IMR-90 (cell line): ENCODE measurements at regions not wholly inside any gene's neighbourhood (a gene's known extent, or its start where the extent isn't known, plus 50 kb on each side); places are given as distances from the start of the nearest gene placed in this dataset.

ENCODE experiments used
- ATAC-seq: fragments of 200-7000 bp; cut with Tn5 transposase; 2 replicates; pipeline ENCODE4 v1.9.1; 2020; ENCODE audit warnings: low read depth, mild to moderate bottlenecking, moderate library complexity
- BruUV-seq: library from RNA; stranded (reverse); fragments of 400-500 nt; replicated peaks from 2 replicates; lab custom pipeline; 2021; lab: Mats Ljungman, UMichigan
- CTCF ChIA-PET: fragments of 300-600 bp; formaldehyde crosslinking; extraction: SDS; loops from one replicate; lab custom pipeline; 2021; ENCODE audit warnings: antibody characterized with exemption; lab: Yijun Ruan, JAX
- POLR2A ChIA-PET: fragments of 300-600 bp; sonication (Branson Sonifier 250); formaldehyde crosslinking; loops from one replicate; lab custom pipeline; 2022; ENCODE audit warnings: antibody characterized with exemption; ENCODE audit not compliant: unreplicated experiment; lab: Charles Lee
- DNase-seq: peaks from one replicate; pipeline ENCODE4 v3.0.0; 2013
- H2AFZ ChIP-seq: replicated peaks from 2 replicates; pipeline ENCODE3; 2013; ENCODE audit warnings: low read length, mild to moderate bottlenecking; ENCODE audit not compliant: poor library complexity
- H2AK5ac ChIP-seq: 2 replicates; pipeline ENCODE4 v1.6.1; 2013; ENCODE audit warnings: low read depth, low read length, inconsistent platforms
- H2AK9ac ChIP-seq: replicated peaks from 2 replicates; pipeline ENCODE3; 2013; ENCODE audit warnings: mild to moderate bottlenecking, low read depth, low read length, moderate library complexity; ENCODE audit not compliant: poor library complexity
- H2BK120ac ChIP-seq: 2 replicates; pipeline ENCODE4 v1.6.1; 2013; ENCODE audit warnings: low read depth, low read length, inconsistent platforms
- H2BK15ac ChIP-seq: 3 replicates; pipeline ENCODE4 v1.6.1; 2013; ENCODE audit warnings: low read depth, low read length, inconsistent platforms
- H2BK20ac ChIP-seq: 2 replicates; pipeline ENCODE4 v1.6.1; 2013; ENCODE audit warnings: low read depth, mild to moderate bottlenecking, inconsistent platforms, low read length, moderate library complexity
- H2BK5ac ChIP-seq: 2 replicates; pipeline ENCODE4 v1.6.1; 2013; ENCODE audit warnings: mild to moderate bottlenecking, low read depth, low read length, inconsistent platforms; ENCODE audit not compliant: poor library complexity, severe bottlenecking
- H3K14ac ChIP-seq: replicated peaks from 2 replicates; pipeline ENCODE4 v1.6.1; 2013; ENCODE audit warnings: low read depth, low read length, inconsistent platforms
- H3K18ac ChIP-seq: 2 replicates; pipeline ENCODE4 v1.6.1; 2013; ENCODE audit warnings: low read depth, low read length, control low read depth
- H3K23ac ChIP-seq: 2 replicates; pipeline ENCODE4 v1.6.1; 2013; ENCODE audit warnings: low read depth, low read length, inconsistent platforms
- H3K27ac ChIP-seq: 2 replicates; pipeline ENCODE4 v1.5.1; 2013; ENCODE audit warnings: mild to moderate bottlenecking, control low read depth, low read length; ENCODE audit not compliant: insufficient read depth
- H3K27me3 ChIP-seq: 2 replicates; pipeline ENCODE4 v1.6.1; 2013; ENCODE audit warnings: low read length; ENCODE audit not compliant: control insufficient read depth, insufficient read depth
- H3K36me3 ChIP-seq: 2 replicates; pipeline ENCODE4 v1.6.1; 2013; ENCODE audit warnings: low read length, mixed read lengths; ENCODE audit not compliant: control insufficient read depth, insufficient read depth
- H3K4ac ChIP-seq: 2 replicates; pipeline ENCODE4 v1.6.1; 2013; ENCODE audit warnings: low read depth, low read length, inconsistent platforms
- H3K4me1 ChIP-seq: 2 replicates; pipeline ENCODE4 v1.6.1; 2013; ENCODE audit warnings: low read length, mixed read lengths; ENCODE audit not compliant: control insufficient read depth, insufficient read depth
- H3K4me2 ChIP-seq: 2 replicates; pipeline ENCODE4 v1.6.1; 2013; ENCODE audit warnings: low read depth, mild to moderate bottlenecking, control low read depth, low read length, moderate library complexity
- H3K4me3 ChIP-seq: 2 replicates; pipeline ENCODE4 v1.5.1; 2013; ENCODE audit warnings: low read depth, mild to moderate bottlenecking, control low read depth, low read length, moderate library complexity; ENCODE audit not compliant: insufficient read depth
- H3K56ac ChIP-seq: 2 replicates; pipeline ENCODE4 v1.6.1; 2013; ENCODE audit warnings: low read length, inconsistent platforms; ENCODE audit not compliant: insufficient read depth; ENCODE audit errors: extremely low read depth
- H3K79me1 ChIP-seq, 2 experiments: 2 replicates each; pipeline ENCODE4 v1.6.1; 2013; ENCODE audit warnings: low read length in 2 of 2, inconsistent platforms in 1 of 2, low read depth in 1 of 2
- H3K9ac ChIP-seq: 2 replicates; pipeline ENCODE4 v1.6.1; 2013; ENCODE audit warnings: low read depth, low read length, control low read depth
- H3K9me1 ChIP-seq: 2 replicates; pipeline ENCODE4 v1.6.1; 2013; ENCODE audit warnings: low read length, inconsistent platforms; ENCODE audit not compliant: insufficient read depth
- H3K9me3 ChIP-seq: 2 replicates; pipeline ENCODE4 v1.6.1; 2013; ENCODE audit warnings: low read length; ENCODE audit not compliant: control insufficient read depth, insufficient read depth
- H4K20me1 ChIP-seq: 2 replicates; pipeline ENCODE4 v1.6.1; 2013; ENCODE audit warnings: low read length, inconsistent platforms; ENCODE audit not compliant: insufficient read depth
- H4K5ac ChIP-seq: 2 replicates; pipeline ENCODE4 v1.6.1; 2013; ENCODE audit warnings: mild to moderate bottlenecking, low read depth, low read length, control low read depth
- H4K8ac ChIP-seq, 2 experiments: 2 replicates each; pipeline ENCODE4 v1.6.1; 2013; ENCODE audit warnings: low read depth in 2 of 2, low read length in 2 of 2, control low read depth in 1 of 2, inconsistent platforms in 1 of 2
- H4K91ac ChIP-seq: 2 replicates; pipeline ENCODE4 v1.6.1; 2013; ENCODE audit warnings: low read depth, low read length, inconsistent platforms; ENCODE audit not compliant: insufficient read depth
- BHLHE40 ChIP-seq: fragments of 150-350 bp; IDR thresholded peaks from 2 replicates; pipeline ENCODE4 v1.6.1; 2016; ENCODE audit warnings: mild to moderate bottlenecking, low read depth, low read length
- CEBPB ChIP-seq: IDR thresholded peaks from 2 replicates; pipeline ENCODE4 v1.6.1; 2012; ENCODE audit warnings: low read depth, low read length, improper control_type of control experiment
- CHD1 ChIP-seq: IDR thresholded peaks from 2 replicates; pipeline ENCODE4 v1.6.1; 2012; ENCODE audit warnings: low read depth, low read length, improper control_type of control experiment
- FOS ChIP-seq: fragments of 150-350 bp; IDR thresholded peaks from 2 replicates; pipeline ENCODE4 v1.6.1; 2016; ENCODE audit warnings: low read depth, low read length
- MAFK ChIP-seq: IDR thresholded peaks from 2 replicates; pipeline ENCODE4 v1.6.1; 2012; ENCODE audit warnings: low read depth, low read length, improper control_type of control experiment
- POLR2A ChIP-seq: IDR thresholded peaks from 2 replicates; pipeline ENCODE4 v1.6.1; 2012; ENCODE audit warnings: mild to moderate bottlenecking, low read depth, low read length
- RAD21 ChIP-seq: IDR thresholded peaks from 2 replicates; pipeline ENCODE4 v1.6.1; 2012; ENCODE audit warnings: low read length, improper control_type of control experiment
- WGBS, 2 experiments: methylation state at CpG; one replicate each; pipeline versions ENCODE4 v1.1.5 to v1.1.7; 2013; ENCODE audit warnings: missing lambda C conversion rate in 2 of 2; ENCODE audit not compliant: insufficient read length in 1 of 2; ENCODE audit errors: extremely low coverage in 2 of 2; 5-methylcytosine and 5-hydroxymethylcytosine counted together
- dilution Hi-C: fragments of 300-500 bp; cut with HindIII; formaldehyde crosslinking; loops from one replicate; pipeline ENCODE4 v1.14.3; 2018; ENCODE audit warnings: low sequenced_read_pairs; ENCODE audit not compliant: unreplicated experiment
- in situ Hi-C: fragments of 300-500 bp; cut with MboI; formaldehyde crosslinking; loops from 3 replicates; pipeline ENCODE4 v1.14.3; 2019; ENCODE audit warnings: low sequenced_read_pairs, inconsistent platforms, mixed read lengths
- intact Hi-C: fragments of 100-400 bp; cut with micrococcal nuclease; formaldehyde crosslinking; loops from 2 replicates; pipeline ENCODE4 v1.10.0; 2022
- TF ChIP-seq, protein P1 (sequence below): fragments of 150-350 bp; IDR thresholded peaks from 2 replicates; pipeline ENCODE4 v1.6.1; 2017; ENCODE audit warnings: mild to moderate bottlenecking, antibody characterized with exemption, low read length, low read depth

DNA sequence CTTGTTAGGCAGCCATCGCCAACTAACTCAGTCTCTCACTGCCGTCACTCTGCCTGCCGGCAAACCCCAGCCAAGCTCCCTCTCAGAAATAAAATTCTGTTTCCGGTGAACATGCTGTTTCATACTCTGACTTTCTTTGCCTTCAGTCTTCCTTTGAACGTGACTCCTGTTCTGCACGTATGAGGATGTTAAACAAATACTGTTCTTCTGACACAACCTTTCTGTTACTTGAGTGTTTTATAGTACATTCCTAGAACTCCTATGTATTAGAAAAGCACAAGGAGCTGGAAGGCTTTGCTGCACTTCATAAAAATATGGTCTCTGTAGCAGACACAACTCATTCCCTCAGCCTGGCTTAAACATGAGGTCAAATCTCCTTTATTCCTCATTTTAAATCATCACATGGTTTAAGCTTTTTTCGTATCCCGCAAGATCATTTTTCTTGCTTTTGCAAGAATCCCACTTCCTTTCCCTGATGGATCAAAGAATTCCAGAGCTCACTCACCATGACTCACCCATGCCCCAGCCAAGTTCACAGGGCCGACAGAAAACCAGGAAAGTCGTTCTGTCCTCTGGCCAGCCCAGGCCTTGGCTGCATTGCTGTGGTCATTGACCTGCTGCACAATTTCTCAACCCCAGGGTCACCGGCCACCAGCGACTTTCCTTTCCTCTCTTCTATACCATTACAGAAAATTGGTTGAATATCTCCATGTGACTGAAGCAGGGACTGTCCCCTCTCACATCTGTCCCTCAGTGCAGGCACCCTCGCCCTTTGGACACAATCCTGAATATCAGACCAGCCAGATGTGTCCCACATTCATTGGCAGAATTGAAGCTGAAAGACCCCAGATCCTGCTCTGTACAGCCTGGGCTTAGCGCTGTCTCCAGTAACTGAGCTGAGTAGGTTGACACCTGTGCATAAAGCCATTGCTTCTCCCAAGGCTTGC is 183.1 kb upstream of the ARL4C start (continued):
- TF ChIP-seq CHD1 (no peak), MAFK (no peak), RAD21 (peak; percentile 28), BHLHE40 (peak; percentile 96), POLR2A (peak; percentile 73; the same call in 1 of the 2 replicates)

DNA sequence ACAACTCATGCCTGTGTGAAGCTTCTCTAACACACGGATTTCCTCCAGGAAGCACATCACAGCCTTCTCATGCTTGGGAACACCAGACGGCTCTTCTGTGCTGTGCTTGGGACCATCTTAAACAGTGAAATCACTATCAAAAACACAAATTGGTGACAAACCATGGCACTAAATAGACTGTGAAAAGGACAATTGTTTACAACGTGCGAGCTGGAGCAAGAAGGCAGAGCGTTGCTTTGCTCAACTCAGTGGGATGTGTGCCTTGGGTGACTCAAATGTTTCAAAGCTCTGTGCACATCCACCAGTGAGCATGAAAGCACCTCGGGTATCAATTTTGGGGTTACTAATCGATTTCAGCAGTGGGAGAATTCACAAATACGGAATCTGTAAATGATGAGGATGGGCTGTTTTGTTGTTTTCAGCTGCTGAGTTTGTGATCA is 182.4 kb upstream of the ARL4C start:
- H2AK5ac ChIP-seq, result peak overlapping the region; percentile 92
- peak; percentile 8; the same call in 1 of the 2 replicates for ATAC-seq
- H3K27ac ChIP-seq, result peak overlapping the region; percentile 90
- H2BK20ac ChIP-seq, result peak overlapping the region; percentile 88
- peak overlapping the region; percentile 97 for H3K18ac ChIP-seq
- H2BK120ac ChIP-seq, result peak overlapping the region; percentile 99
- 0 out of 2 replicates have a peak, but pooled peaks have one; percentile 6 for TF ChIP-seq FOS
- TF ChIP-seq, protein P1, sequence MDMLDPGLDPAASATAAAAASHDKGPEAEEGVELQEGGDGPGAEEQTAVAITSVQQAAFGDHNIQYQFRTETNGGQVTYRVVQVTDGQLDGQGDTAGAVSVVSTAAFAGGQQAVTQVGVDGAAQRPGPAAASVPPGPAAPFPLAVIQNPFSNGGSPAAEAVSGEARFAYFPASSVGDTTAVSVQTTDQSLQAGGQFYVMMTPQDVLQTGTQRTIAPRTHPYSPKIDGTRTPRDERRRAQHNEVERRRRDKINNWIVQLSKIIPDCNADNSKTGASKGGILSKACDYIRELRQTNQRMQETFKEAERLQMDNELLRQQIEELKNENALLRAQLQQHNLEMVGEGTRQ, result no peak
- TF ChIP-seq CEBPB, result peak; percentile 69
- no peaks in the 10 kb centered on the region for H3K27me3 ChIP-seq
- peaks cover 0 to 40% of the 10 kb centered on the region in 2 experiments; a peak in 2 of 4 replicates for H3K79me1 ChIP-seq
- H3K9me3 ChIP-seq, result no peaks in the 10 kb centered on the region
- H3K4me3 ChIP-seq, result peak overlapping the region; percentile 5; the same call in 1 of the 2 replicates
- H3K23ac ChIP-seq, result peak overlapping the region; percentile 93
- intact Hi-C loops (loop anchor here (5.0 to 10.0 kb wide), 5 partner anchors 82 to 438 kb away; no protein-coding TSS in a partner anchor), dilution Hi-C loops (no loop called here), in situ Hi-C loops (no loop called here)
- peak overlapping the region; percentile 80 for H3K4me2 ChIP-seq
- peaks cover 37% of the 10 kb centered on the region for H3K4me1 ChIP-seq
- no peaks in the 10 kb centered on the region for H4K20me1 ChIP-seq
- H2BK15ac ChIP-seq, result peak overlapping the region; percentile 99
- H2AFZ ChIP-seq, result peak overlapping the region; percentile 16
- H3K9ac ChIP-seq, result peak overlapping the region; percentile 71
- peak overlapping the region; percentile 53 for H2AK9ac ChIP-seq
- CTCF ChIA-PET, result interaction anchor here (1.1 to 1.6 kb wide), 6 partner anchors 47 to 428 kb away, joined by 3 to 5 read pairs (median 3); no protein-coding TSS in a partner anchor
- peak overlapping the region; percentile 99 for H3K56ac ChIP-seq
- no peak for DNase-seq
- POLR2A ChIA-PET, result interaction anchor here (0.9 to 1.0 kb wide), 2 partner anchors 16 to 270 kb away, joined by 3 read pairs; no protein-coding TSS in a partner anchor
- H3K4ac ChIP-seq, result peak overlapping the region; percentile 95
- peak overlapping the region; percentile 93 for H3K14ac ChIP-seq
- peaks cover 43% of the 10 kb centered on the region for H3K9me1 ChIP-seq
- H4K91ac ChIP-seq, result peak overlapping the region; percentile 98
- H4K5ac ChIP-seq, result peak overlapping the region; percentile 94
- H2BK5ac ChIP-seq, result peak overlapping the region; percentile 93
- H4K8ac ChIP-seq, result peak overlapping the region; percentile 84 to 93
- 80% methylated on average over 1 of the region's 8 CpGs; no CpG with 5 or more reads in 1 of the 2 experiments for WGBS, 2 experiments
- no TSS peak for BruUV-seq
- no peaks in the 10 kb centered on the region for H3K36me3 ChIP-seq
